ENCODE measurements at regions not wholly inside any gene's neighbourhood (a gene's known extent, or its start where the extent isn't known, plus 50 kb on each side); places are given as distances from the start of the nearest gene placed in this dataset.

DNA sequence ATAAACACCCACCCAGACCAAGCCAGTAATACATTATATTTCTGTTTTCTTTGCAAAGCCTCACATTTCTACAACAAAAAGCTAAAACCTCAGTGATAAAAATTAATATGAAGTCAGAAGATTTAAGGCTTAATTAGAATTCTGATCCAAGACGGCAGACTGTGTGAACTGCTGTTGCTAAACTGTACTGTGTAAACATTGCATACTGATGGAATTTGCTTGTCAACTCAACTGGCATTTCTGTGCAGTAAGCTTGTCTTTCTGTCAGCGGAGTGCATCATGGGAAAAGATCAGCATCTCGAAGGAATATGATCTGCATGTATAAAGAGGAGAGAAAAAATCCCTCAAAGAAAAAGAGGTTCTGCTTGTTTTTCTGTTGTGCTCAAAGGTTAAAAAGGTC, 69.4 kb upstream of the SPANXB1 start:
- TF ChIP-seq, protein P1, sequence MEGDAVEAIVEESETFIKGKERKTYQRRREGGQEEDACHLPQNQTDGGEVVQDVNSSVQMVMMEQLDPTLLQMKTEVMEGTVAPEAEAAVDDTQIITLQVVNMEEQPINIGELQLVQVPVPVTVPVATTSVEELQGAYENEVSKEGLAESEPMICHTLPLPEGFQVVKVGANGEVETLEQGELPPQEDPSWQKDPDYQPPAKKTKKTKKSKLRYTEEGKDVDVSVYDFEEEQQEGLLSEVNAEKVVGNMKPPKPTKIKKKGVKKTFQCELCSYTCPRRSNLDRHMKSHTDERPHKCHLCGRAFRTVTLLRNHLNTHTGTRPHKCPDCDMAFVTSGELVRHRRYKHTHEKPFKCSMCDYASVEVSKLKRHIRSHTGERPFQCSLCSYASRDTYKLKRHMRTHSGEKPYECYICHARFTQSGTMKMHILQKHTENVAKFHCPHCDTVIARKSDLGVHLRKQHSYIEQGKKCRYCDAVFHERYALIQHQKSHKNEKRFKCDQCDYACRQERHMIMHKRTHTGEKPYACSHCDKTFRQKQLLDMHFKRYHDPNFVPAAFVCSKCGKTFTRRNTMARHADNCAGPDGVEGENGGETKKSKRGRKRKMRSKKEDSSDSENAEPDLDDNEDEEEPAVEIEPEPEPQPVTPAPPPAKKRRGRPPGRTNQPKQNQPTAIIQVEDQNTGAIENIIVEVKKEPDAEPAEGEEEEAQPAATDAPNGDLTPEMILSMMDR (conservative IDR thresholded peaks at IDR 0.05 in 1 of 2, IDR thresholded peaks at IDR 0.05 in 1 of 2; ENCODE audit: extremely low read depth in 1 of 2, insufficient read depth in 1 of 2, low read depth in 1 of 2, low read length in 2 of 2) = no peak
- no peak for TF ChIP-seq EZH2 (IDR thresholded peaks at IDR 0.05; ENCODE audit: borderline replicate concordance, low read length)

Measured in mammary epithelial cell (primary cell).